Activated CD4-positive, alpha-beta T cell treated with anti-CD3 and anti-CD28 coated beads for 48 hours (primary cell): ENCODE measurements at regions not wholly inside any gene's neighbourhood (a gene's known extent, or its start where the extent isn't known, plus 50 kb on each side); places are given as distances from the start of the nearest gene placed in this dataset.

Experiments used
- DNase-seq: peaks from one replicate; pipeline ENCODE4 v3.0.0-alpha.2; 2020

DNA sequence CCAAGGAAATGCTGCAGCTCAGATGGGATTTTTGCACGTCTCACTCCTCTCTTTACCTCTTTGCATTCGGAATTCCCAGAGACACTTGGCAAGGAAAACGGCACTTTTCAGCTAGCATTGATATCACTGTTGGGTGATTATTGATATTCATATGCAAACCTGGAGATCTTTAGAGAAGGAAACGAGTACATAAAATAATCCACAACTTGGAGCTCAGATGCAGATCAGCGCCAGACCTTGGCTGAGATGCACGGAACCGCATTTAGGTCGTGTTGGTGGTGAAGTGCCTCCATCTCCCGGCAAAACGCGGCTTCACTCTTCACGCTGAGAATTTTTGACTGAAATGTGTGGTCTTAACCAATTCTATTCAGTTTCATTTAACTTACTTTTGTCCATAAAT lies 77.2 kb upstream of the ARHGEF7 start:
- DNase-seq = no peak

GRCh38 chr13:111036665-111037064 lies 78.4 kb upstream of the ARHGEF7 start:
- no peak for DNase-seq

- DNase-seq = no peak
These were observed 79.2 kb upstream of the ARHGEF7 start for GRCh38 chr13:111035861-111036260.

- DNase-seq = no peak
These were observed 80.3 kb upstream of the ARHGEF7 start for GRCh38 chr13:111034811-111035210.

DNA sequence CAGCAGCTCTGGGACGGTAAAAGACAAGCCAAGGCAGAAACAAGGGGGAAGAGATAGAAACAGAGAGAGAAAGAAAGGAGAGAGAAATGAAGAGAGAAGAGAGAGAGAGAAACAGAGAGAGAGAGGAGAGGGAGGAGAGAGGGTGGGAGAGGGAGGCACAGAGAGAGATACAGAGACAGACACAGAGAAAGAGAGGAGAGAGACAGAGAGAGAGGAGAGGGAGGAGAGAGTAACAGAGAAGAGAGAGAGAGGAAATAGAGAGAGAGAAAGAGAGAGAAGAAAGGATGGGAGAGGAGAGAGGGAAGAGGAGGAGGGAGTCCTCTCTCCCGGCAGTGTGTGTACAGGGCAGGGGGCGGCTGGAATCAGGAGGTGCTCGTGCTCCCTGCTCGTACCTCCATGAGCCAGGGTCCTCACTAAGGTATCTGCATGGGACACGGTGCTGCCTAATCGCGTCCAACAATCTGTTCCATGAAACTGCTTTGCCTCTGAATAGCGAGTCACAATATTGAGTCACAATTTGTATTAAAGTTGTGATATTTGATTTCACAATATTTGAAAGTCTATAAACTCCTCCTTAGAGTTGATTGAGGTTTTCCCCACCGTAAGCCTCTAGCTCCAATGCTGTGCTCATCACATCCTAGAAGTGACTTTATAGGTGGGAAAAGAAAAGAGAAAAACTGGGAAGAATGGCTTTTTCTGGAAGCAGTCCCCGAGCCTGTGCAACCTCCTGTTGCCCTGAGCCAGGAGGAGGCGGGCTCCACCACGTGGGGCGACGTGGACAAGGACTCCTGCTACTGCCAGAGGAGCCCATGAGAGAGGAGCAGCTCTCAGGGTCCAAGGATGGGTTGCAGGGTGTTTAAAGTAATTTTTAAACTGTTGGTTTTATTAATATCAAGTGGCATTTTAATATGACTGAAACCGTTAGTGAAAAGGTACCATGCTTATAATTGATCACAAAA lies 81.7 kb upstream of the ARHGEF7 start:
- DNase-seq = no peak

GRCh38 chr13:111031531-111031961 lies 83.6 kb upstream of the ARHGEF7 start:
- DNase-seq = peak; percentile 9

- DNase-seq = no peak
These were observed 85.0 kb upstream of the ARHGEF7 start for GRCh38 chr13:111029957-111030609.

DNA sequence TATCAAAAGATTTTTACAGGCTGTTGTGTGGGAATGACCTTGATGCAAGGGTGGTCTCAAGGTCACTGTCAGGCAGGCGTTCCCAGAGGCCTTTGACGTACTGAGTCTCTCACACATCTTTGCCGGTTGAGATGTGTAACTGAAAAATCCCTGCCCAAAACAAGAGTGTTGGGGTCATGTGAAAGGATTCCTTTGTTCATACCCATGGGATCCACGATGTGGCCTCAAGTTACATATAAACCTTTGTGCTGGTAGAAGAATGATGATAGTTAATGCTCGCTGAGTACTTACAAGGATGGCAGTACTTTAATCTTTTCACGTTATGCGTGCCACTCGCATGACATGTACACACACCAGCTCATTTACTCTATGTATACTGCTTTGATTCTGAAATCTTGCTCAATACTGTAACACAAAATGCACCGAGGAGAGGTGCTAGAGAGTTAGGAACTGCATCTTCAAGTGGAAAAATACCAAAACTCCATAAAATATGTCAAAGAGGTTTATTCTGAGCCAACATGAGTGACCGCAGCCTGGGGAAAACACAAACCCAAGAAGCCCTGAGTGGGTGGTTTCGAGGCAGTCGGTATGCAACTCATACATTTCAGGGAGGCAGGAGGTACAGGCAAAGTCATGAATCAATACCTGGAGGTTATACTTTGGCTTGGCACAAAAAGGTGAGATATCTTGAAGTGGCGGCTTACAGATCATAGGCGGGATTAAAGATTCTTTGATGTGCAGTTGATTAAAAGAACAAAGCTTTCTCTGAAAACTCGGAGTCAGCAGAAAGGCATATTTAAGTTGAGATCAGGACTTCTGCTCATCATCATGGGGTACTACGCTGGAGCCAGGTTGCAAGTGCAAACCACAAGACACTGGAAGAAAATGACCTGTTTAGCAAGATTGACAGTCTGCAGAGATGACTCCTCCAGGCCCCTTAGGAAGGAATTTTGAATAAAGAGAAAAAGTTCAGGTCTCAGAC lies 87.4 kb upstream of the ARHGEF7 start:
- DNase-seq = no peak

DNA sequence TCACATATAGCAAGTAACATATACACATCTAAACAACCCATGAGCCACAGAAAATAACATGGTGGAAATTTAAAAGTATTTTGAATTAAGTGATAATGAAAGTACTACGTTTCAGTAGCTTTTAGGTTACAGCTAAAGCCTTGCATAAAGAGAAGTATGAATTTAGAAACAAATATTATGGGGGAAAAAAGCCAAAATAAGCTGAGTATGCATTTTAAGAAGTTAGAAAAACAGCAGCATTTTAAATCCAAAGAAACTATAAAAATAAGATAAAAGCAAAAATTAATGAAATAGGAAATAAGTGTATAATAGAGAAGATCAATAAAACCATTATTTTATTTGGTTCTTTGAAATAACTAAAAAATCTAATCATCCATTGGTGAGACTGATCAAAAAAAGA lies 89.8 kb upstream of the ARHGEF7 start:
- no peak for DNase-seq

DNA sequence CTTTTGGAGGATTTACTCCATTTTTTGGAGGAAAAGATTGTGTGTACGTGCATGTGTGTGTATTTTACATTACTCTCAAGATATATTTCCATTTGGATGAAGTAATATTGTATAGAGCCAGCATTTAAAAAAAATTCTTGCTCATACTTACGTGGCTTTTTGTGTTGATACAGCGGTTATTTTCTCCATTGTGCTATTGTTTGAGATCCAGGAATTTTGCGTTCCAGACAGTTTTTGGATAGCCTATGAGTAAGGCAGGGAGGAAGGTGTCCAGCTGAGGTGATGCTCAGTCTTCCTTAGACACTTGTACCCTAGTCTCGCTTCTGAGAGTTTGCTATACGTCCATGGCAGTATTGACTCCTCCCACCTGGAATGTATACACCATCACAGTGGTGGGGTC lies 92.2 kb upstream of the ARHGEF7 start:
- DNase-seq = no peak

- DNase-seq = no peak
These were observed 92.9 kb upstream of the ARHGEF7 start for GRCh38 chr13:111022241-111022640.

DNA sequence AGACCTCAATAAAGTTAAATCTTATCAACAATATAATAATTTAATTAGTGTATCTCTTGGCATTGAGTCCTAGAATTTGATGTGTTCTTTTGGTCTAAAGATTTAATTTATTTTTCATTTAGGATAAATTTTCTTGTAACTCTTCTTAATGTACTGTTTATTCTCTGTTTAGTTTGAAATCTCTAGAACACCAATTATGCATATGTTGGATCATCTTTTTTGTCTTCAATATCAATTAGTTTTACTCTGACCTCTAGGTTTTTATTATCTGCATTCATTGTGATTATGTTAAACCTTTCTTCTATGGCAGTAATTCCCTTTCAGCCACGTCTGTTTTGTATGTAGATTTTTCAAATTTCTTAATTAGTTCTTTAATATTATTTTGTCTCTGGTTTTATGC lies 93.8 kb upstream of the ARHGEF7 start:
- DNase-seq = no peak

- DNase-seq = no peak
These were observed 94.6 kb upstream of the ARHGEF7 start for GRCh38 chr13:111020546-111020945.

DNA sequence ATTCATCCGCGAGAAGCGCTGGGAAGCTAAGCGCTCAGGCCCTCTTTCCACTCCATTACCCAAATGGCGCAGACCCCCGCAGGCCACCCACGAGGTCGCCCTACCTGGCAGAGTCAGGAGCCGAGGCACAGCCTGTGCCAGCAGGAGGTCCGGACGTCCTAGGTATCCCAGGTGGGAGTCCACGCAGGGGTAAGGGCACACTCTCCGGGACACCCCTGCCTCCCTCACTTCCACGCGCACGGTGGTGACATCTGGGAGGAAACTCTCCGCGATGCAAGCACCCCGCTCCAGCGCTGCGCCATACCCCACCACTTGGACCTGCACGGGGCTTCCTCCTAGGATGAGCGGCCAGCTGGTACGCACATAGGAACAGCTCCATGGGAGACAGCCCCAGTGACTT lies 95.1 kb upstream of the ARHGEF7 start:
- DNase-seq = no peak

DNA sequence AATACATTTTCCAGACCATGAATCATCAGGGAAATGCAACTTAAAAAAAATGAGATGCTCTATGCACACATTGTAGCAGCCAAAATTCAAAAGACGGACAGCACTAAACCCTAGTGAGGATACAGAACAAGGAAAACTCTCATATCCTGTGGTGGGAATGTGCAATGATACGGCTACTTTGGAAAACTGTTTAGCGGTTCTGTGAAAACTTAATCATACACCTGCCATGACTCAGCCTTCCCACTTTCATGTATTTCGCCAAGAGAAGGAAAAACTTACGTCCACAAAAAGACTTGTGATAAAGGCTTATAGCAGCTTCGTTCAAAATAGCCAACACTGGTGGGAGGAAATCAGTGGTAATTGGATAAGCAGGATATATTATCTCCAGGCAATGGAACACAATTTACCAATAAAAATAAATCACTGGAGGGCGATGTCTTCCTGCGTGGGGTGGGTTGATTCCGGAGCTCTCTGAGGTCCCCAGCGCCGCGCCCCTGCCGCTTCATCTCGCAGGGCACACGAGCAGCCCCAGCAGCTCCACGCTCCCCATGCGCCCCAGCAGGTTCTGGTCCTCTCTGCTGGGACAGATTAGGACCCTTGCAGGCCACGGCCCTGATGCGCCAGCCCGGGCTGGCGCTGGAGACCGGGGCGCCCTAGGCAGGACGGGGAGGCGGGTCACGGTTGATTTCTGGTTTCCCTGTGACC lies 97.2 kb upstream of the ARHGEF7 start:
- no peak for DNase-seq

GRCh38 chr13:111013196-111013595 lies 98.3 kb upstream of the ANKRD10 start:
- DNase-seq = no peak

GRCh38 chr13:111011899-111012298 lies 97.0 kb upstream of the ANKRD10 start:
- DNase-seq = no peak

DNA sequence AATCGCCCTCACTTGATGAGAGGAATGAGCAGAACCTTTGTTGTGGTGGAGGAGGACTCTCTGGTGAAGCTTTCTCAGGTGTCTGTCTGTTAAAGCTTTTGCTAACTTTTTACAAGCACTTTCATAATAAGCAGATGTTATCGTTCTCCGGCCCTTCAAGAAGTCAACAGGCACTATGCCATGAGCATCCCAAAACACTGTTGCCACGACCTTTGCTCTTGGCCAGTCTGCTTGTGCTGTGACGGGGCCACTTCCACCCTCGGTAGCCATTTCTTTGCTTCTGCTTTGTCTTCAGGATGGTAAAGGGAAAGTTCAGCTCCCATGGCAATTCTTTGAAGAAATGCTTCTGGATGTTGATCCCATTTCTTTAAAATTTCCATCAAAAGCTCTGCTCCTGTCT lies 93.5 kb upstream of the ANKRD10 start:
- no peak for DNase-seq

GRCh38 chr13:111007209-111007608 lies 92.3 kb upstream of the ANKRD10 start:
- DNase-seq = no peak

DNA sequence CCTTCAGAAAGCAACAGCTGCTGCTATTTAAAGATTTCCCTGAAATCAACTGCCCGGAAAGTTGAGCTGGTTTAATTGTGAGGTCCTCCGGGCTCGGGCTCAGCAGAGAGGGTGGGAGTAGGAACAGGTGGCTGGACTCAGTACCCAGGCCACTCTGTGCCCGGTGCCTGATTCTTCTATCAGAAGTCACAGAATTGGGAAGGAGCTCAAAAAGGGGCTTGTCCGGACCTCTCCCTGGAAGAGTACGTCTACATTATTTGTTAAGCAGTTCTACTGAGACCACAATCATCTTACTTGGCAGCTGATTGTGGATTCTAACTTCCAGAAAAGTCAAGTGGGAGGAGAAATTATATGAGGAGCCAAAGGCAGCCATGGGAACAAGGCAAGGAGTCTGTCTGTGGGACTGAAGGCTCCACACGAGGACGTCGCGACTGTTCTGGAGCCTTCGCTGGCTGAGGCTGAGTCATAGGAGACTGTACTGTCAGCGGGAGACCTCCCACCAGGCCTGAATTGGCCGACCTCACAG lies 91.7 kb upstream of the ANKRD10 start:
- DNase-seq = no peak

DNA sequence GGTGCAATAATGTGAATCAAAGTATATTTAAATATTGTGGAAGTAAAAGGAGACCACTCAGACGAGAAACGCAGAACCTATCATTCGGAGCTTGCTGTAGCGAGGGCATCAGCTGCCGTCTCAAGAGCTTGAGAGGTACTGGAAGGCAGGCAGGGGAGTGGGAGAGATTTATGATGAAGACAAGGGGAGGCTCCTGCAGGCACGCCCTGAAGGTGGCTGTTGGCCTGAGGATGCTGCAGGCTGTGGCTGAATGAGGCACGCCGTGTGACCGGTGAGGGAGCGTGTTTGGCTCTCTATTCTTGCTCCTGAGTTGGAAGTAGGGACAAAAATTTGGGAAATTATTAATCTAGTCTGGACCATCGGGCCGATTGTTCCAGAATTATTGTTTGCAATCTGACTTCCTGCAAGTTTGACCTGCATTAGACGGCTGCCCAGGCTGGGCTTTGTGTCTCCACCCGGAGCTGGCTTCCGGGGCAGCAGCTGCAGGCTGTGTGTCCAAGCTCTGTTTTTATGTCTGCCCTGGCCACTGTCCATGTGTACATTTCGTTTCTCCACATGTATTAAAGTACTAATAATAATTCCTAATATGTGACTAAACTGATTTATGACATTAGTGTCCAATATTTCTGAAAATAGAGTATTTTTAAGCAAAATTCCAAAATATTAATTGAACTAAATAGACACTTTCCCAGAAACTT lies 91.1 kb upstream of the ANKRD10 start:
- DNase-seq = no peak

DNA sequence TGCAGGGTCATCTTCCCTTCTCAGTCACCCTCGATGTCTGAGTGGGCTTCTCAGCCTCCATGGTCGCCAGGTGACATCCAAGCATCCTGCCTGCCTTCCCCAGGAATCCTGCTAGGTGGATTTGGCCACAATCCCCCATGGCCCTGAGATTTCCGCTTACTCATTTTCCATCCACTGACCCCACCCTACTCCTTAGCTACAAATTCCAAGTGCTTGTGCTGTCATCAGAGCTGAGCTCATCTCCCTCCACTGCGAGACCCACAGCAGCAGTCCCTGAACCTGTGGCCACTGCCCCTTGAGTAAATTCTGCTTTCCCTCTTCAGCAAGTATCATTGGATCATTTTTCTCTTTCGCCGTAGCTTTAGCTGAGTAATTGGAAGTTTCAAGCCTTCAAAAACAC lies 90.5 kb upstream of the ANKRD10 start:
- no peak for DNase-seq
